ENCODE measurements at regions not wholly inside any gene's neighbourhood (a gene's known extent, or its start where the extent isn't known, plus 50 kb on each side); places are given as distances from the start of the nearest gene placed in this dataset.

- H2BK120ac ChIP-seq (replicated peaks; ENCODE audit: low read depth, low read length): no peak overlapping the region
- H3K36me3 ChIP-seq (ENCODE audit: control insufficient read depth in 2 of 4, insufficient read depth in 4 of 4, low read length in 3 of 4): no peaks in the 10 kb centered on the region
- H3K18ac ChIP-seq (ENCODE audit: extremely low read depth, low read length): no peak overlapping the region
- H3K79me1 ChIP-seq (ENCODE audit: low read depth, low read length): no peaks in the 10 kb centered on the region
- no peak overlapping the region for H3K4me3 ChIP-seq (ENCODE audit: extremely low read depth in 1 of 4, insufficient read depth in 2 of 4, low read depth in 3 of 4, low read length in 4 of 4)
- no peak overlapping the region for H2AFZ ChIP-seq (ENCODE audit: low read length)
- ChIA-PET POLR2A (ENCODE audit: partially characterized antibody) (no interaction called here), CTCF (ENCODE audit: partially characterized antibody) (no interaction called here)
- no peak overlapping the region for H2BK15ac ChIP-seq (ENCODE audit: low read length)
- no peaks in the 10 kb centered on the region for H4K20me1 ChIP-seq (replicated peaks in 1 of 2; ENCODE audit: control insufficient read depth in 1 of 2, insufficient read depth in 2 of 2, low read length in 2 of 2)
- no peaks in the 10 kb centered on the region for H3K27me3 ChIP-seq (replicated peaks in 1 of 4; ENCODE audit: control insufficient read depth in 3 of 4, extremely low read depth in 1 of 4, insufficient read depth in 3 of 4, low read length in 3 of 4)
- no peaks in the 10 kb centered on the region for H3K79me2 ChIP-seq (ENCODE audit: control insufficient read depth in 1 of 2, insufficient read depth in 2 of 2, low read length in 2 of 2)
- H3K4ac ChIP-seq (replicated peaks; ENCODE audit: insufficient read length, low read depth, low read length): no peak overlapping the region
- H2BK12ac ChIP-seq (ENCODE audit: low read depth, low read length): no peak overlapping the region
- WGBS, 2 experiments (ENCODE audit: extremely low coverage in 1 of 2, insufficient coverage in 1 of 2, insufficient read length in 1 of 2, insufficient replicate concordance in 2 of 2, low coverage in 1 of 2, low lambda C conversion rate in 2 of 2, missing lambda C conversion rate in 1 of 2): no CpG with 5 or more reads among the region's 1 CpG
- no peak overlapping the region for H4K8ac ChIP-seq (ENCODE audit: extremely low read depth, insufficient read depth, low read length)
- no peak overlapping the region for H2BK20ac ChIP-seq (ENCODE audit: low read length)
- no peak overlapping the region for H3K4me2 ChIP-seq (ENCODE audit: insufficient read depth in 1 of 2, low read depth in 2 of 2, low read length in 2 of 2)
- no peak overlapping the region for H2BK5ac ChIP-seq (ENCODE audit: low read depth, low read length)
- H3K9me3 ChIP-seq (ENCODE audit: insufficient read depth in 2 of 2, low read depth in 1 of 2, low read length in 1 of 2): peaks cover 10 to 80% of the 10 kb centered on the region in 2 experiments; a peak in 2 of 4 replicates
- H4K91ac ChIP-seq (replicated peaks; ENCODE audit: insufficient read length, low read length): no peak overlapping the region
- no peak overlapping the region for H2AK5ac ChIP-seq (ENCODE audit: low read depth, low read length)
- H3K14ac ChIP-seq (ENCODE audit: insufficient read length): no peak overlapping the region
- no peak overlapping the region for H3K27ac ChIP-seq (ENCODE audit: low read depth, low read length)
- H3K23ac ChIP-seq (ENCODE audit: insufficient read length): no peak overlapping the region
- FAIRE-seq (no peak), DNase-seq (ENCODE audit: low read depth in 1 of 2, low spot score in 2 of 2) (no peak)
- H3K4me1 ChIP-seq (replicated peaks in 1 of 4; ENCODE audit: control insufficient read depth in 3 of 4, insufficient read depth in 4 of 4, low read length in 3 of 4): no peaks in the 10 kb centered on the region
- no peak overlapping the region for H3K9ac ChIP-seq (replicated peaks in 1 of 4; ENCODE audit: extremely low read depth in 1 of 4, low read depth in 3 of 4, low read length in 3 of 4)
- no peak overlapping the region for H3K56ac ChIP-seq (replicated peaks; ENCODE audit: insufficient read length, low read depth, low read length)
- H4K5ac ChIP-seq (ENCODE audit: insufficient read length, low read depth, low read length): no peak overlapping the region
- no peaks in the 10 kb centered on the region for H3K23me2 ChIP-seq (ENCODE audit: low read depth, low read length)
- no peak for TF ChIP-seq TEAD4 (IDR thresholded peaks at IDR 0.05; ENCODE audit: low read depth, low read length)
- TF ChIP-seq E2F6 (IDR thresholded peaks at IDR 0.05): no peak
- TF ChIP-seq CBX5 (IDR thresholded peaks at IDR 0.05; ENCODE audit: low read depth, low read length): no peak
- TF ChIP-seq HDAC2 (IDR thresholded peaks at IDR 0.05; ENCODE audit: borderline replicate concordance in 1 of 2, low read depth in 2 of 2, low read length in 2 of 2): no peak
- TF ChIP-seq SIX5 (IDR thresholded peaks at IDR 0.05; ENCODE audit: low read depth, low read length): no peak
- TF ChIP-seq POLR2A (IDR thresholded peaks at IDR 0.05; ENCODE audit: control extremely low read depth in 1 of 2, low read depth in 2 of 2, low read length in 2 of 2): no peak
- no peak for TF ChIP-seq CTCF (IDR thresholded peaks at IDR 0.05; ENCODE audit: control extremely low read depth in 1 of 3, insufficient read depth in 1 of 3, low read depth in 1 of 3, low read length in 3 of 3)
- no peak for TF ChIP-seq POU5F1 (IDR thresholded peaks at IDR 0.05; ENCODE audit: low read depth, low read length)
- no peak for TF ChIP-seq USF2 (IDR thresholded peaks at IDR 0.05; ENCODE audit: low read length)
- no peak for TF ChIP-seq TAF7 (optimal IDR thresholded peaks at IDR 0.05; ENCODE audit: borderline replicate concordance, low read depth, low read length)
- no peak for TF ChIP-seq POLR2AphosphoS5 (IDR thresholded peaks at IDR 0.05; ENCODE audit: low read depth, low read length)
These were observed 320.3 kb upstream of the TSPY4 start for GRCh38 chrY:9016916-9017315.
